ENCODE measurements at regions not wholly inside any gene's neighbourhood (a gene's known extent, or its start where the extent isn't known, plus 50 kb on each side); places are given as distances from the start of the nearest gene placed in this dataset.

- WGBS (ENCODE audit: low lambda C conversion rate), result 21% methylated on average over 8 of the region's 14 CpGs
- H3K27ac ChIP-seq (ENCODE audit: extremely low read length, insufficient read depth, low read length), result no peak overlapping the region
- peak; percentile 98 for ATAC-seq
- H3K9ac ChIP-seq (ENCODE audit: insufficient read depth, low read depth, low read length), result no peak overlapping the region
- H2AFZ ChIP-seq (ENCODE audit: low read length), result no peak overlapping the region
- BruUV-seq (replicated peaks), result no TSS peak
- in situ Hi-C loops (cut with HindIII; ENCODE audit: extremely low pct_ligation_motif_present, low pct_unique_long_range_greater_than_20kb), result no loop called here
- POLR2A ChIA-PET, result no interaction called here
- 0 out of 2 replicates have a peak overlapping the region, but pooled peaks have one; percentile 1 for H3K4me2 ChIP-seq (ENCODE audit: low read depth, low read length)
- H3K79me2 ChIP-seq (ENCODE audit: insufficient read depth, low read length), result no peaks in the 10 kb centered on the region
- no peaks in the 10 kb centered on the region for H3K36me3 ChIP-seq (replicated peaks in 1 of 2; ENCODE audit: control insufficient read depth in 1 of 2, insufficient read depth in 2 of 2, low read length in 2 of 2)
- peaks cover 2 to 9% of the 10 kb centered on the region in 2 experiments; a peak in 2 of 5 replicates for H3K27me3 ChIP-seq (ENCODE audit: control insufficient read depth in 1 of 2, insufficient read depth in 2 of 2, low read length in 2 of 2)
- H3K4me3 ChIP-seq (replicated peaks in 1 of 3; ENCODE audit: insufficient read depth in 1 of 3, low read depth in 2 of 3, low read length in 3 of 3), result no peak overlapping the region
- H3K9me3 ChIP-seq (ENCODE audit: low read length), result no peaks in the 10 kb centered on the region
- intact Hi-C loops (cut with micrococcal nuclease; ENCODE audit: unreplicated experiment), result no loop called here
- H4K20me1 ChIP-seq (ENCODE audit: insufficient read depth, low read length), result no peaks in the 10 kb centered on the region
- H3K4me1 ChIP-seq (ENCODE audit: insufficient read depth, low read length), result no peaks in the 10 kb centered on the region
- peak; percentile 59 for FAIRE-seq
- DNase-seq (ENCODE audit: low spot score), result peak; percentile 66
- CTCF ChIA-PET (ENCODE audit: low intra/inter-chr PET ratio, low total read pairs), result interaction anchor here (1.2 to 1.4 kb wide), 2 partner anchors 74 to 150 kb away, joined by 3 read pairs; no protein-coding TSS in a partner anchor
- TF ChIP-seq NFATC3 (CRISPR knock-in tag; IDR thresholded peaks at IDR 0.05) (no peak), ZNF687 (CRISPR knock-in tag; IDR thresholded peaks at IDR 0.05) (peak; percentile 9; the same call in 1 of the 2 replicates), DPF2 (CRISPR knock-in tag; IDR thresholded peaks at IDR 0.05; ENCODE audit: borderline replicate concordance, low read depth) (no peak), RAD21 (CRISPR knock-in tag; IDR thresholded peaks at IDR 0.05) (peak; percentile 74), RAD51 (IDR thresholded peaks at IDR 0.05; ENCODE audit: borderline replicate concordance) (0 out of 2 replicates have a peak, but pooled peaks have one; percentile 25), USF2 (IDR thresholded peaks at IDR 0.05; ENCODE audit: low read depth, low read length) (peak; percentile 38; the same call in 1 of the 2 replicates), USF2 (CRISPR knock-in tag; IDR thresholded peaks at IDR 0.05; ENCODE audit: borderline replicate concordance) (peak; percentile 59; the same call in 1 of the 2 replicates), STAG1 (CRISPR knock-in tag; IDR thresholded peaks at IDR 0.05) (peak; percentile 66), CTCF (CRISPR knock-in tag; IDR thresholded peaks at IDR 0.05) (peak; percentile 87), HNRNPK (IDR thresholded peaks at IDR 0.05; ENCODE audit: low read depth, low read length, poor library complexity, severe bottlenecking) (no peak), TFE3 (CRISPR knock-in tag; IDR thresholded peaks at IDR 0.05) (peak; percentile 63; the same call in 1 of the 2 replicates), MAZ (IDR thresholded peaks at IDR 0.05; ENCODE audit: borderline replicate concordance, low read depth, low read length) (0 out of 2 replicates have a peak, but pooled peaks have one; percentile 21), MAZ (CRISPR knock-in tag; IDR thresholded peaks at IDR 0.05; ENCODE audit: low read depth) (no peak)
Observed at GRCh38 chr22:22357024-22357883, 112.7 kb downstream of the VPREB1 start.

Measured in HepG2 (cell line).